ENCODE measurements at regions not wholly inside any gene's neighbourhood (a gene's known extent, or its start where the extent isn't known, plus 50 kb on each side); places are given as distances from the start of the nearest gene placed in this dataset.

DNA sequence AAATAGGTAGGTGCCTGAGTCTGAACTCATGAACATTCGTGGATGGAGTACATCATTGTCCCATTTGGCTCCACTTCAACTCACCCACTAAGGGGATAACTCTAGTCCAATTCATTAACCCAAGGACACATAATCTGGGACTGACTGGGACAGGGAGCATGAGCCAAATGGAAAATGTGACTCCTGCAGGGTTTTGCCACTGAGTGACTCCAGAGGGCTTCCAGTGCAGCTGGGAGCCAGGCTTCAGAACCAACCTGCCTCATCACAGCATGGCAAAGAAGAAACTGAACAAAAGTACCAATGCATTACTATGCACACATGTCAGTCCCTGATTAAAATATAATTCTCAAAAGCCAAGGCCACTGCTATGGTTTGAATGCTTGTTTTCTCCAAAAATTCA is 159.7 kb upstream of the SNX2 start:
- H3K9ac ChIP-seq (ENCODE audit: low read depth, low read length), result no peak overlapping the region
- no TSS peak for BruUV-seq (replicated peaks)
- no peak overlapping the region for H3K4ac ChIP-seq (ENCODE audit: low read depth, low read length)
- H3K9me1 ChIP-seq (ENCODE audit: insufficient read depth, low read length), result no peaks in the 10 kb centered on the region
- no peak overlapping the region for H2BK120ac ChIP-seq (ENCODE audit: low read depth, low read length)
- TF ChIP-seq MAFK (IDR thresholded peaks at IDR 0.05; ENCODE audit: low read depth, low read length) (no peak), MXI1 (IDR thresholded peaks at IDR 0.05; ENCODE audit: borderline replicate concordance, low read depth, low read length) (no peak), FOS (IDR thresholded peaks at IDR 0.05; ENCODE audit: low read depth, low read length) (no peak), CEBPB (IDR thresholded peaks at IDR 0.05; ENCODE audit: low read depth, low read length) (no peak), NFE2L2 (IDR thresholded peaks at IDR 0.05; ENCODE audit: low read depth, low read length) (no peak), MAZ (IDR thresholded peaks at IDR 0.05; ENCODE audit: borderline replicate concordance, low read depth, low read length) (no peak), SMC3 (IDR thresholded peaks at IDR 0.05; ENCODE audit: low read depth, low read length) (no peak), RAD21 (IDR thresholded peaks at IDR 0.05; ENCODE audit: low read length) (no peak), RFX5 (IDR thresholded peaks at IDR 0.05; ENCODE audit: low read depth, low read length) (no peak)
- TF ChIP-seq, protein P1, sequence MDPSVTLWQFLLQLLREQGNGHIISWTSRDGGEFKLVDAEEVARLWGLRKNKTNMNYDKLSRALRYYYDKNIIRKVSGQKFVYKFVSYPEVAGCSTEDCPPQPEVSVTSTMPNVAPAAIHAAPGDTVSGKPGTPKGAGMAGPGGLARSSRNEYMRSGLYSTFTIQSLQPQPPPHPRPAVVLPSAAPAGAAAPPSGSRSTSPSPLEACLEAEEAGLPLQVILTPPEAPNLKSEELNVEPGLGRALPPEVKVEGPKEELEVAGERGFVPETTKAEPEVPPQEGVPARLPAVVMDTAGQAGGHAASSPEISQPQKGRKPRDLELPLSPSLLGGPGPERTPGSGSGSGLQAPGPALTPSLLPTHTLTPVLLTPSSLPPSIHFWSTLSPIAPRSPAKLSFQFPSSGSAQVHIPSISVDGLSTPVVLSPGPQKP (IDR thresholded peaks at IDR 0.05; ENCODE audit: borderline replicate concordance, low read depth, low read length), result no peak
- TF ChIP-seq, protein P2, sequence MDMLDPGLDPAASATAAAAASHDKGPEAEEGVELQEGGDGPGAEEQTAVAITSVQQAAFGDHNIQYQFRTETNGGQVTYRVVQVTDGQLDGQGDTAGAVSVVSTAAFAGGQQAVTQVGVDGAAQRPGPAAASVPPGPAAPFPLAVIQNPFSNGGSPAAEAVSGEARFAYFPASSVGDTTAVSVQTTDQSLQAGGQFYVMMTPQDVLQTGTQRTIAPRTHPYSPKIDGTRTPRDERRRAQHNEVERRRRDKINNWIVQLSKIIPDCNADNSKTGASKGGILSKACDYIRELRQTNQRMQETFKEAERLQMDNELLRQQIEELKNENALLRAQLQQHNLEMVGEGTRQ (IDR thresholded peaks at IDR 0.05; ENCODE audit: low read depth, low read length), result no peak
- dilution Hi-C loops (cut with HindIII; ENCODE audit: low sequenced_read_pairs, unreplicated experiment), result no loop called here
- H3K18ac ChIP-seq (ENCODE audit: low read depth, low read length), result no peak overlapping the region
- H3K9me3 ChIP-seq (ENCODE audit: control insufficient read depth, insufficient read depth, low read length), result no peaks in the 10 kb centered on the region
- DNase-seq (no peak), ATAC-seq (ENCODE audit: low read depth) (no peak)
- H4K91ac ChIP-seq (ENCODE audit: insufficient read depth, low read depth, low read length), result no peak overlapping the region
- H3K27me3 ChIP-seq (ENCODE audit: control insufficient read depth, insufficient read depth, low read length), result no peaks in the 10 kb centered on the region
- H3K23ac ChIP-seq (ENCODE audit: low read depth, low read length), result no peak overlapping the region
- H3K4me3 ChIP-seq (ENCODE audit: insufficient read depth, low read depth, low read length), result no peak overlapping the region
- no peaks in the 10 kb centered on the region for H4K20me1 ChIP-seq (ENCODE audit: insufficient read depth, low read length)
- H3K4me1 ChIP-seq (ENCODE audit: control insufficient read depth, insufficient read depth, low read length), result no peaks in the 10 kb centered on the region
- no peak overlapping the region for H3K56ac ChIP-seq (ENCODE audit: extremely low read depth, insufficient read depth, low read length)
- H3K14ac ChIP-seq (replicated peaks; ENCODE audit: low read depth, low read length), result no peak overlapping the region
- POLR2A ChIA-PET (ENCODE audit: unreplicated experiment), result no interaction called here
- H2AK5ac ChIP-seq (ENCODE audit: low read depth, low read length), result no peak overlapping the region
- no peak overlapping the region for H2BK20ac ChIP-seq (ENCODE audit: low read depth, low read length)
- intact Hi-C loops (cut with micrococcal nuclease), result no loop called here
- no CpG with 5 or more reads among the region's 1 CpG for WGBS, 2 experiments (ENCODE audit: extremely low coverage in 2 of 2, insufficient read length in 1 of 2)
- CTCF ChIA-PET, result no interaction called here
- no peak overlapping the region for H2BK5ac ChIP-seq (ENCODE audit: low read depth, low read length, poor library complexity, severe bottlenecking)
- in situ Hi-C loops (cut with MboI; ENCODE audit: low sequenced_read_pairs), result no loop called here
- no peak overlapping the region for H2AK9ac ChIP-seq (replicated peaks; ENCODE audit: low read depth, low read length, poor library complexity)
- no peak overlapping the region for H2BK15ac ChIP-seq (ENCODE audit: low read depth, low read length)
- H3K79me1 ChIP-seq (ENCODE audit: low read depth in 1 of 2, low read length in 2 of 2), result no peaks in the 10 kb centered on the region
- no peak overlapping the region for H4K5ac ChIP-seq (ENCODE audit: low read depth, low read length)
- no peak overlapping the region for H3K27ac ChIP-seq (ENCODE audit: insufficient read depth, low read length)
- H2AFZ ChIP-seq (replicated peaks; ENCODE audit: low read length, poor library complexity), result no peak overlapping the region
- no peak overlapping the region for H3K4me2 ChIP-seq (ENCODE audit: low read depth, low read length)
- H3K36me3 ChIP-seq (ENCODE audit: control insufficient read depth, insufficient read depth, low read length), result no peaks in the 10 kb centered on the region
- H4K8ac ChIP-seq (ENCODE audit: low read depth in 2 of 2, low read length in 2 of 2), result no peak overlapping the region

All from IMR-90 (cell line).